IPS-15b (cell line): ENCODE measurements at regions not wholly inside any gene's neighbourhood (a gene's known extent, or its start where the extent isn't known, plus 50 kb on each side); places are given as distances from the start of the nearest gene placed in this dataset.
"Not testable (repeated sequence)": the region's sequence is repeated elsewhere in the genome, so short reads cannot be mapped to it uniquely, and the experiment has no call there.

ENCODE experiments used
- H3K27me3 ChIP-seq: one replicate; pipeline ENCODE4 v1.6.1; 2013; ENCODE audit warnings: low read length; ENCODE audit not compliant: control insufficient read depth, insufficient read depth
- H3K36me3 ChIP-seq: one replicate; pipeline ENCODE4 v1.6.1; 2013; ENCODE audit warnings: low read length; ENCODE audit not compliant: control insufficient read depth, insufficient read depth
- H3K4me1 ChIP-seq: one replicate; pipeline ENCODE4 v1.6.1; 2013; ENCODE audit warnings: mild to moderate bottlenecking, low read length; ENCODE audit not compliant: control insufficient read depth, insufficient read depth
- H3K4me3 ChIP-seq: one replicate; pipeline ENCODE4 v1.5.1; 2013; ENCODE audit warnings: low read depth, low read length
- H3K9ac ChIP-seq: one replicate; pipeline ENCODE4 v1.6.1; 2013; ENCODE audit warnings: low read depth, mild to moderate bottlenecking, low read length
- H3K9me3 ChIP-seq: one replicate; pipeline ENCODE4 v1.6.1; 2013; ENCODE audit warnings: mild to moderate bottlenecking, low read length; ENCODE audit not compliant: control insufficient read depth, insufficient read depth

DNA sequence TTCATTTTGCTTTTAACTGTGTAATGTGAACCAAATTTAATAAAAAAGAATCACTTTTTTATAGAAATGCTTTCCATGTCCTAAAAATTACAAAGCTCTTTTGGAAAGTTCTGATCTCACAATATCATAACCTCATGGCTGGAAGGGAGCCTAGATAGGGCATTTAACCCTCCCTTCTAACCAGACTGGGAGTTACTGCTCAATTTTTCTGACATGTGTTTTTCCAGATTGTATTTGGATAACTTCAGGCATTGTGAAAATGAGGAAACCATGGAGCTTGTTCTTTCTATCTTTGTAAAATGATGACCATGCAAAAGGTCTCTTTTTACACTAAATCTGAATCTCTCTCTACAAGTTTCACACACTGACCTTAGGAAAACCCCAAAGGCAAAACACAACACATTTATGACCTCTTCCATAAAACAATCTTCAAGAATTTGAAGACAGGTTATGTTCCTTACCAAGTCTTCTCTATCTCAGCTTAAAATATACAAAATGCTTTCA, 508.8 kb downstream of the DIPK2A start:
- H3K27me3 ChIP-seq = no peaks in the 10 kb centered on the region

DNA sequence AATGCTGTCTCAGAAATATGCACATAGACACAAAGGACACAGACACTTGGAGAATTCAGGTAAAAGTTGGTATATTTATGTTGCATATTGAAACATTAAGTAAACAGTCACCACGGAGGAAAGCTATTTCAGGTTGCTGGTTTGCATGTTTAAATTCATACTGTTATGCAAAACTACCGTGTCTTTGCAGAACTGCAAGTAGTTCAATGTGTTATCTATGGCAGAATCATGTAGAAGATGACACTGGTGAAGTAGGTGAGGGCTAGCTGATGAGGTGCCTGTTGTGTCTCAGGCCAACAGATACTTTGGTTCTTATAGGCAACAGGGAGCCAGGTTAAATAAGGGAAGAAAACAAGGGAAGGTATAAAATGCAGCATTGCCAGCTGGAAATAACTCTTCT, 511.3 kb downstream of the DIPK2A start:
- no peaks in the 10 kb centered on the region for H3K27me3 ChIP-seq
- H3K9me3 ChIP-seq = no peaks in the 10 kb centered on the region
- H3K4me1 ChIP-seq = peaks cover 5% of the 10 kb centered on the region
- no peak overlapping the region for H3K4me3 ChIP-seq
- H3K9ac ChIP-seq = no peak overlapping the region
- H3K36me3 ChIP-seq = no peaks in the 10 kb centered on the region

More for the DNA sequence above, 508.8 kb downstream of the DIPK2A start:
- H3K36me3 ChIP-seq = no peaks in the 10 kb centered on the region
- H3K9me3 ChIP-seq = no peaks in the 10 kb centered on the region
- no peak overlapping the region for H3K4me3 ChIP-seq
- H3K4me1 ChIP-seq = peaks cover 5% of the 10 kb centered on the region
- no peak overlapping the region for H3K9ac ChIP-seq

GRCh38 chr3:144487011-144487410, 515.4 kb downstream of the DIPK2A start:
- peaks cover 5% of the 10 kb centered on the region for H3K4me1 ChIP-seq
- no peaks in the 10 kb centered on the region for H3K27me3 ChIP-seq
- no peak overlapping the region for H3K9ac ChIP-seq
- H3K36me3 ChIP-seq = no peaks in the 10 kb centered on the region
- H3K9me3 ChIP-seq = no peaks in the 10 kb centered on the region
- no peak overlapping the region for H3K4me3 ChIP-seq

- Histone ChIP-seq H3K9ac (no peak overlapping the region), H3K27me3 (no peaks in the 10 kb centered on the region), H3K4me1 (no peaks in the 10 kb centered on the region), H3K9me3 (no peaks in the 10 kb centered on the region), H3K4me3 (no peak overlapping the region), H3K36me3 (no peaks in the 10 kb centered on the region)
These were observed 517.3 kb downstream of the DIPK2A start for GRCh38 chr3:144488927-144489326.

GRCh38 chr3:144491333-144491732, 519.7 kb downstream of the DIPK2A start:
- Histone ChIP-seq H3K36me3 (no peaks in the 10 kb centered on the region), H3K9me3 (no peaks in the 10 kb centered on the region), H3K4me1 (no peaks in the 10 kb centered on the region), H3K27me3 (no peaks in the 10 kb centered on the region), H3K9ac (no peak overlapping the region), H3K4me3 (no peak overlapping the region)

DNA sequence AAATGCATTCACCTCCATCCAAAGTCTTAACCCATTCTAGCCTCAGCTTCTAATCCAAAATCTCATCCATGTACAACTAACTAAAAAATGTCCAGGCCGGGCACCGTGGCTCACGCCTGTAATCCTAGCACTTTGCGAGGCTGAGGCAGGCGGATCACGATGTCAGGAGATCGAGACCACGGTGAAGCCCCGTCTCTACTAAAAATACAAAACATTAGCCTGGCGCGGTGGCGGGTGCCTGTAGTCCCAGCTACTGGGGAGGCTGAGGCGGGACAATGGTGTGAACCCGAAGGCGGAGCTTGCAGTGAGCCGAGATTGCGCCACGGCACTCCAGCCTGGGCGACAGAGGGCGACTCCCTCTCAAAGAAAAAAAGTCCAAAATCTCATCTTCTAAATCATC, 523.0 kb downstream of the DIPK2A start:
- H3K9ac ChIP-seq, H3K4me1 ChIP-seq, H3K9me3 ChIP-seq, H3K27me3 ChIP-seq, H3K36me3 ChIP-seq, H3K4me3 ChIP-seq: not testable (repeated sequence)

- no peaks in the 10 kb centered on the region for H3K4me1 ChIP-seq
- H3K36me3 ChIP-seq = no peaks in the 10 kb centered on the region
- H3K9me3 ChIP-seq = no peaks in the 10 kb centered on the region
- no peaks in the 10 kb centered on the region for H3K27me3 ChIP-seq
- no peak overlapping the region for H3K9ac ChIP-seq
- H3K4me3 ChIP-seq = no peak overlapping the region
These were observed 524.7 kb downstream of the DIPK2A start for GRCh38 chr3:144496141-144496835.

- no peaks in the 10 kb centered on the region for H3K9me3 ChIP-seq
- H3K27me3 ChIP-seq = no peaks in the 10 kb centered on the region
- no peaks in the 10 kb centered on the region for H3K36me3 ChIP-seq
- no peak overlapping the region for H3K4me3 ChIP-seq
- H3K9ac ChIP-seq = no peak overlapping the region
- H3K4me1 ChIP-seq = no peaks in the 10 kb centered on the region
These were observed 525.8 kb downstream of the DIPK2A start for GRCh38 chr3:144497452-144497851.

GRCh38 chr3:144499001-144499930, 527.6 kb downstream of the DIPK2A start:
- Histone ChIP-seq H3K4me3 (no peak overlapping the region), H3K4me1 (no peaks in the 10 kb centered on the region), H3K27me3 (no peaks in the 10 kb centered on the region), H3K9me3 (no peaks in the 10 kb centered on the region), H3K36me3 (no peaks in the 10 kb centered on the region), H3K9ac (no peak overlapping the region)

DNA sequence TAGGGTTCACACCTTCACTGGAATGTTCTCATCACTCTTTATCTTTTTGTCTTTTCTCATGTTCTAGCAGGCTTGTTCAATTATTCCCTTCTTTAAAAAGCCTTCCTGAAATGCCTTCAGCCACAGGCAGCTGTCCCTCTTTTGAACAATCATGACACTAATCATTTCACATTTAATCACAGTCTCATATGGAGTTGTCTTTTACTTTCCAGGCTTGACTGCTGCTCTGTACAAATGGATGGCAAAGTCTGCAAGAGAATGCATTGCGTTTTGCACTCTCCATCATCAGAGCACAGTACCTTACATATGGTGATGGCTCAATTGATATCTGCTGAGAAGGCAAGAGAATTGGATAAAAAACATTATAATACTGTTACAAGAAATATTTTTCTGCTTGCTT, 529.8 kb downstream of the DIPK2A start:
- H3K4me1 ChIP-seq = no peaks in the 10 kb centered on the region
- no peak overlapping the region for H3K4me3 ChIP-seq
- no peaks in the 10 kb centered on the region for H3K27me3 ChIP-seq
- H3K36me3 ChIP-seq = no peaks in the 10 kb centered on the region
- H3K9ac ChIP-seq = no peak overlapping the region
- H3K9me3 ChIP-seq = no peaks in the 10 kb centered on the region

DNA sequence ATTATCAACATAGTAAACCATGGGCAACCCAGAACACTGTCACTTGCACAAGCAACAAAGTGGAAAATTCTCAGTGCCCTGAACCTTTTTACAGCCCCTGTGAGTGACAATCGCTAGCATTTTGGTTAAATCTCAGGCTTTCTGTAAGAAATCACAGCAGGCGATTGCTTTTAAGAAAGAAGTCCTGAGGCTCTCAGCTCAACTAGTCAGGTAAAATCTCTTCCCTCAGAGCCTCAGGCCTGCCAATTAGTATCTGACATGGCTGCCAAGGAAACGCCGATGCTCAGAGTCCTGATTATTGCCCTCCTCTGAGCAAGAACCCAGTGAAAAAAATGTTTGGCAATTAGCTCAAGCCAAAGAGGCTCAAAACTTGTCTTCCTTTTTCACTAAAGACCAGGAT, 530.8 kb downstream of the DIPK2A start:
- Histone ChIP-seq H3K27me3 (no peaks in the 10 kb centered on the region), H3K9me3 (no peaks in the 10 kb centered on the region), H3K36me3 (no peaks in the 10 kb centered on the region), H3K4me1 (no peaks in the 10 kb centered on the region), H3K4me3 (no peak overlapping the region), H3K9ac (no peak overlapping the region)

DNA sequence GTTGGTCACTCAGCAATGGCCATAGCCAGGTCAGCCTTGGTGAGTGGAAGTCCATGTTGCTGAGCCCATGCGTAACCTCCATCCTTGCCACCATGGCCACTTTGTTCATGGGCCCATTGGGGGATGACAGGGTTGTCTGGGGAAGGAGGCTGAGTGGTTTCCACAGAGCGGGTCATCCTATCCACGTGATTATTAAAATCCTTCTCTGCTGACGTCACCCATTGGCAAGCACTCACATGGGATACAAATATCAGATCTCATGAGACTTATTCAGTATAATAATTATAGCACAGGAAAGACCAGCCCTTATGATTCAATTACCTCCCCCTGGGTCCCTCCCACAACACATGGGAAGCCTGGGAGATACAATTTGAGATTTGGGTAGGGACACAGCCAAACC, 534.8 kb downstream of the DIPK2A start:
- H3K36me3 ChIP-seq, H3K4me3 ChIP-seq, H3K4me1 ChIP-seq: not testable (repeated sequence)

More for the DNA sequence above, 534.8 kb downstream of the DIPK2A start:
- not testable (repeated sequence) for H3K27me3 ChIP-seq, H3K9ac ChIP-seq, H3K9me3 ChIP-seq
